HFFc6 (cell line): ENCODE measurements at regions not wholly inside any gene's neighbourhood (a gene's known extent, or its start where the extent isn't known, plus 50 kb on each side); places are given as distances from the start of the nearest gene placed in this dataset.
"Not testable (repeated sequence)": the region's sequence is repeated elsewhere in the genome, so short reads cannot be mapped to it uniquely, and the experiment has no call there.

ENCODE experiments used
- DNase-seq: peaks from one replicate; pipeline ENCODE4 v3.0.0-alpha.2; 2018
- H3K27ac Mint-ChIP-seq: 2 replicates; pipeline ENCODE4 v1.8.0; 2020; ENCODE audit warnings: mild to moderate bottlenecking, mixed read lengths
- H3K27me3 Mint-ChIP-seq: 2 replicates; pipeline ENCODE4 v1.8.0; 2021; ENCODE audit warnings: mild to moderate bottlenecking, moderate library complexity, mixed read lengths; ENCODE audit not compliant: insufficient read depth
- H3K36me3 Mint-ChIP-seq: 2 replicates; pipeline ENCODE4 v1.8.0; 2021; ENCODE audit warnings: low read depth, mixed read lengths
- H3K4me1 Mint-ChIP-seq: 2 replicates; pipeline ENCODE4 v1.8.0; 2020; ENCODE audit warnings: low read depth, mixed read lengths
- H3K4me3 Mint-ChIP-seq: 2 replicates; pipeline ENCODE4 v1.8.0; 2020; ENCODE audit warnings: mild to moderate bottlenecking, moderate library complexity, mixed read lengths
- H3K9me3 Mint-ChIP-seq: 2 replicates; pipeline ENCODE4 v1.8.0; 2020; ENCODE audit warnings: mild to moderate bottlenecking, mixed read lengths
- TF ChIP-seq, protein P1 (sequence below): fragments of 200-600 bp; sonication (generic); IDR thresholded peaks from 2 replicates; pipeline ENCODE4 v1.5.0; 2021; ENCODE audit warnings: antibody characterized with exemption, mild to moderate bottlenecking

DNA sequence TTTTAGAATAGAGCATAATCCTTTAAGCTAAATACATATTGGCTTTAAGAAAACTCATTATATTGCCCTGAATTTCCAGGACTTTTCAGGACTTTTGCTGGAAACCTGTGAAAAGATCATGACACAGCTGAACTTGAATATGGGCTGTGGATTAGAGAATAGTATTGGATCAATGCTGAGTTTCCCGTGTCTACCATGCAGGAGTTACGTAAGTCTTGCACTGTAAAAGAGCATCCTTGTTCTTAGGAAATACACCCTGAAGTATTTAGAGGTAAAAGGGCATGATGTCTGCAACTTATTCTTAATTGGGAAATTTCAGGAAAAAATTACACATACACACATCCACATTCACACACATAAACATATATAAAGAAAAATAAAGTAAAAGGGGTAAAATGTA, 82.1 kb downstream of the ZFP36L2 start:
- Mint-ChIP-seq H3K4me3 (no peak overlapping the region), H3K36me3 (no peaks in the 10 kb centered on the region), H3K27ac (no peak overlapping the region), H3K27me3 (peaks cover 1% of the 10 kb centered on the region; the same call in 1 of the 2 replicates), H3K4me1 (peaks cover 13% of the 10 kb centered on the region), H3K9me3 (no peaks in the 10 kb centered on the region)
- DNase-seq = no peak
- TF ChIP-seq, protein P1, sequence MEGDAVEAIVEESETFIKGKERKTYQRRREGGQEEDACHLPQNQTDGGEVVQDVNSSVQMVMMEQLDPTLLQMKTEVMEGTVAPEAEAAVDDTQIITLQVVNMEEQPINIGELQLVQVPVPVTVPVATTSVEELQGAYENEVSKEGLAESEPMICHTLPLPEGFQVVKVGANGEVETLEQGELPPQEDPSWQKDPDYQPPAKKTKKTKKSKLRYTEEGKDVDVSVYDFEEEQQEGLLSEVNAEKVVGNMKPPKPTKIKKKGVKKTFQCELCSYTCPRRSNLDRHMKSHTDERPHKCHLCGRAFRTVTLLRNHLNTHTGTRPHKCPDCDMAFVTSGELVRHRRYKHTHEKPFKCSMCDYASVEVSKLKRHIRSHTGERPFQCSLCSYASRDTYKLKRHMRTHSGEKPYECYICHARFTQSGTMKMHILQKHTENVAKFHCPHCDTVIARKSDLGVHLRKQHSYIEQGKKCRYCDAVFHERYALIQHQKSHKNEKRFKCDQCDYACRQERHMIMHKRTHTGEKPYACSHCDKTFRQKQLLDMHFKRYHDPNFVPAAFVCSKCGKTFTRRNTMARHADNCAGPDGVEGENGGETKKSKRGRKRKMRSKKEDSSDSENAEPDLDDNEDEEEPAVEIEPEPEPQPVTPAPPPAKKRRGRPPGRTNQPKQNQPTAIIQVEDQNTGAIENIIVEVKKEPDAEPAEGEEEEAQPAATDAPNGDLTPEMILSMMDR = no peak

DNA sequence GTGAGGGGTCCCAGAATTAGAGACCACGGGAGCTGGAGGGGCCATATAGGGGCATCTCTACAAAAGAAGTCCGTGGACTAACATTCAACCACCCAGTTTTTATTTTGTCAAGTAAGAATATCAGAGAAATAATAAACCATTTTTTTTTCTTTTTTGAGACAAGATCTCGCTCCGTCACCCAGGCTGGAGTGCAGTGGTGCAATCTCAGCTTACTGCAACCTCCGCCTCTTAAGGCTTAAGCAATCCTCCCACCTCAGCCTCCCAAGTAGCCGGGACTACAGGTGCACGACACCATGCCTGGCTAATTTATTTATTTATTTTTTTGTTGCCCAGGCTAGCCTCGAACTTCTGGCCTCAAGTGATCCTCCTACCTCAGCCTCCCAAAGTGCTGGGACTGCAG, 82.7 kb downstream of the ZFP36L2 start:
- H3K4me1 Mint-ChIP-seq = peaks cover 13% of the 10 kb centered on the region

DNA sequence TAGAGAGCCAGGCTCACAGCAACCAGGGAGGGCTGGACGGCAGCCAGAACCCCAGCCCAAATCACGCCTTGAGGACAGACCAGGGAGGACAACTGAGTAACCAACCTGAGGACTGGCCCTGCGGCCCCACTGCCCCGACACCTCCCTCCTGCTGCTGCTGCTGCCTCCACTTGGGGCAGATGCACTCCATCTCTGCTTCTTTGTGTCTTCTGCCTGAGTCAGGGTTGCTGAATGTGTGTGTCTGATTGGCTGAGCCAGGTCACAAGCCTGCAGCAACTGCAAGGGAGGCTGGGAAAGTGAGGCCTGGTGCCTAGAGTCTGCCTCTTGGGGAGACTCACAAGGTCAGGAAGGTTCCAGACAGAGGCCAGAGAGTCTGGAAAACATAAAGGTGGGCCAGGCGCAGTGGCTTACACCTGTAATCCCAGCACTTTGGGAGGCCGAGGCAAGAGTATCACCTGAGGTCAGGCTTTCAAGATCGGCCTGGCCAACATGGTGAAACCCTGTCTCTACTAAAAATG, 83.4 kb downstream of the ZFP36L2 start:
- Mint-ChIP-seq H3K36me3 (no peaks in the 10 kb centered on the region), H3K27me3 (peaks cover 1% of the 10 kb centered on the region; the same call in 1 of the 2 replicates), H3K4me1 (peaks cover 13% of the 10 kb centered on the region), H3K4me3 (no peak overlapping the region), H3K27ac (no peak overlapping the region), H3K9me3 (no peaks in the 10 kb centered on the region)
- DNase-seq = no peak
- TF ChIP-seq, protein P1 = peak; percentile 16; the same call in 1 of the 2 replicates

More for the DNA sequence above, 82.7 kb downstream of the ZFP36L2 start:
- TF ChIP-seq, protein P1 = no peak
- no peak overlapping the region for H3K27ac Mint-ChIP-seq
- no peaks in the 10 kb centered on the region for H3K36me3 Mint-ChIP-seq
- DNase-seq = no peak
- peaks cover 1% of the 10 kb centered on the region; the same call in 1 of the 2 replicates for H3K27me3 Mint-ChIP-seq
- no peak overlapping the region for H3K4me3 Mint-ChIP-seq
- H3K9me3 Mint-ChIP-seq = no peaks in the 10 kb centered on the region

DNA sequence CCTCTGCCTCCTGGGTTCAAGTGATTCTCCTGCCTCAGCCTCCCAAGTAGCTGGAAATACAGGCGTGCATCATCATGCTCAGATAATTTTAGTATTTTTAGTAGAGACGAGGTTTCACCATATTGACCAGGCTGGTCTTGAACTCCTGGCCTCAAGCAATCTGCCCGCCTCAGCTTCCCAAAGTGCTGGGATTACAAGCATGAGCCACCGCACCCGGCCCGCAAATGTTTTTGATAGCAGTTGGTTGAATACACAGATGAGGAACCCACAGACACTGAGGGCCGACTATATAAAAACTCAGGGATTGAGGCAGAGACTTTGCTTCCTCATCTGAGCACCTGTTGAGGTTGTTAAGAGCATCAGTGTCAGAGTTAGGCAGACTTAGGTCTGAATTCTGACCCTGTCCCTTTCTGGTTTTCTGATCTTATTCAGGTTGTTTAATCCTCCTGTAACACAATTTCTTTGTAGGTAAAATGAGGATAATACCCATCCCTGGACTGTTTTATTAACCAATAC, 84.7 kb downstream of the ZFP36L2 start:
- H3K36me3 Mint-ChIP-seq, H3K27me3 Mint-ChIP-seq, H3K9me3 Mint-ChIP-seq, H3K27ac Mint-ChIP-seq, H3K4me3 Mint-ChIP-seq, DNase-seq: not testable (repeated sequence)
- H3K4me1 Mint-ChIP-seq = peaks cover 19% of the 10 kb centered on the region

DNA sequence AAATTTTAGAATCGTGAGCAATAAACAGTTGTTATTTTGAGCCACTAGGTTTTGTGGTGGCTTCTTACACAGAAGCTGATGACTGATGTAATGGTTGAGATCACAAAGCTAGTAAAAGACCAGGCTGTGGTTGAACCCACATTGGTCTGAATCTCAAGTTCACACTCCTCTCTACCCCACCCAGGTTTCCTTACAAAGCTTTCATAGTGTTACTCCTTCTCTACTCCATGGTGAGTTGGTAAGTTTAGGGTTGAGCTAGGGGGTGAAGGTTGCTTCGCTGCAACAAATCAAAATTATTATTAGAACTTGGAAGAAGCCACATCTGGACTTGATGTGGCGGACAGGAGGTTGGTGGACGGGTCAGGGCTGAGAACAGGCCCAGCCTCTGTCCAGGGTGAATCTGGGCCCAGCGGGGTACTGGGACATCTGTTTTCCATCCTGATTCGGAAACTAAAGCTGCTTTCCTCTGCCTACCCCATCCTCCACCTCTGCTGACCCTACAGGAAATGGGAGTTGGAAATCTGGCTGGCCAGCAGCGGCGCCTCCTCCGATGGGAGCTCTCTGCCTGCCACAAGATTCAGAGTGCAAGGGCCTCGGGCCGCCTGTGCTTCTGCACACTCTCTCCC, 86.3 kb downstream of the ZFP36L2 start:
- Mint-ChIP-seq H3K4me3 (no peak overlapping the region; the same call in 1 of the 2 replicates), H3K36me3 (no peaks in the 10 kb centered on the region), H3K27ac (no peak overlapping the region), H3K27me3 (peaks cover 1% of the 10 kb centered on the region; the same call in 1 of the 2 replicates), H3K9me3 (no peaks in the 10 kb centered on the region), H3K4me1 (peaks cover 19% of the 10 kb centered on the region)
- DNase-seq = peak; percentile 31
- TF ChIP-seq, protein P1 = 0 out of 2 replicates have a peak, but pooled peaks have one; percentile 7

DNA sequence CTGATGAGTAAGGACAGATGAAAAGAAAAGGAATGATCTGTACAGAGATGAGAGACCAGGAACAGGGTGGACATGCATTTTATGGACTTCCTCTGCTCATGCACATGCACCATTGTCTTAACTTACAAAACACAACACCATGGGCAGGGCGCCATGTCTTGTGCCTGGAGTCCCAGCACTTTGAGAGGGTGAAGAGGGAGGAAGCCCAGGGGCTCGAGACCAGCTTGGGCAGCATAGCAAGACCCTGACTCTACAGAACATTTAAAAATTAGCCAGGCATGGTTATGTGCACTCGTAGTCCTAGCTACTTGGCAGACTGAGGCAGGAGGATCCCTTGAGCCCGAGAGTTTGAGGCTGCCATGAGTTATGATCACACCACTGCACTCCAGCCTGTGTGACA, 86.9 kb downstream of the ZFP36L2 start:
- no peak for DNase-seq
- Mint-ChIP-seq H3K4me3 (no peak overlapping the region), H3K9me3 (no peaks in the 10 kb centered on the region), H3K36me3 (no peaks in the 10 kb centered on the region), H3K4me1 (peaks cover 19% of the 10 kb centered on the region), H3K27ac (no peak overlapping the region), H3K27me3 (peaks cover 1% of the 10 kb centered on the region; the same call in 1 of the 2 replicates)
- TF ChIP-seq, protein P1 = no peak
